ENCODE measurements at regions not wholly inside any gene's neighbourhood (a gene's known extent, or its start where the extent isn't known, plus 50 kb on each side); places are given as distances from the start of the nearest gene placed in this dataset.

DNA sequence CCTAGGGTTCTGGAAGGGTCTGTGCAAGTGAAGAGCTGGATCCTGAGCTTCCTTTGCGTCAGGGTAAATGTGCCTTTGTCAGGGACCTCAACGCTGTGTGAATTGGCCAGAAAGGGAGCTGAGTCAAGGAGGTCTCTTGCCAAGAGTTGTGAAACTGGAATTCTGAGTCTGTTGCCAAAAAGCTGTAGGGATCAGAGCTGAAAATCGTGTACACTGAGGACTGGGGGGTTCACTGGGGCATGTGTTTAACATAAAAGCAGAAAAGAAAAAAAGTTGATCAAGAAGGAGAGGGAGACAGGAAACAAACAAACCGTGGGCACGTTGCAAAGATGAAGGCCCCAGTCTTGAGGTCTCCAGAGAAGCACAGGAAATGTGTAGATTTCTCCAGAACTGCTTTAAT is 1081.5 kb downstream of the VRK1 start:
- H3K27me3 ChIP-seq (ENCODE audit: control insufficient read depth, insufficient read depth, low read length), result no peaks in the 10 kb centered on the region
- WGBS (ENCODE audit: insufficient coverage), result 52% methylated on average over 5 of the region's 5 CpGs
- H3K27ac ChIP-seq (ENCODE audit: low read depth, low read length), result no peak overlapping the region
- no peaks in the 10 kb centered on the region for H3K9me3 ChIP-seq (ENCODE audit: control insufficient read depth, insufficient read depth, low read length)
- H3K4me1 ChIP-seq (ENCODE audit: control insufficient read depth, insufficient read depth, low read length), result no peaks in the 10 kb centered on the region
- H3K36me3 ChIP-seq (ENCODE audit: control insufficient read depth, insufficient read depth, low read length), result no peaks in the 10 kb centered on the region
- DNase-seq (ENCODE audit: low read depth in 4 of 6, low spot score in 6 of 6), result peak in 1 of 6 donors; percentile 58
- H3K4me3 ChIP-seq (ENCODE audit: low read depth, low read length), result no peak overlapping the region

DNA sequence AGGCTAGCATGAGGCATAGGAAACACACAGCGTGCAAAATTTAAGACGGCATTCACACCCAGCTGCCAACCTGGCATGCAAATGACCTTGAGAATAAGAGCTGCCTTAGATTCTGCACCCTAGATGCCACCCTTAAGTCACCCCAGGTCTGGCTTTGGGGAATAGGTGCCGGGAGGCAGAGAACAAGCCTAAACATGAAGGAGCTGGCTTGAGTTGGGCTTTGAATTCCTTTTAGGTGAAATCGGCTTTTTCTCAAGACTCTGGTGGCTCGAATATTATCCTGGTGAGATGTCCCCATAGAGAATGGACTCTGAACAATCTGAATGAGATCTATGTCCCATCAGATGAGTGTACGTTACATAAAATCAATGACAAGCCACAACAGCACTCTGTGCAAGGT is 1090.5 kb downstream of the VRK1 start:
- DNase-seq (ENCODE audit: low read depth in 4 of 6, low spot score in 6 of 6), result no peak
- WGBS (ENCODE audit: insufficient coverage), result 98% methylated on average over 5 of the region's 6 CpGs
- no peaks in the 10 kb centered on the region for H3K27me3 ChIP-seq (ENCODE audit: control insufficient read depth, insufficient read depth, low read length)
- no peaks in the 10 kb centered on the region for H3K36me3 ChIP-seq (ENCODE audit: control insufficient read depth, insufficient read depth, low read length)
- no peaks in the 10 kb centered on the region for H3K4me1 ChIP-seq (ENCODE audit: control insufficient read depth, insufficient read depth, low read length)
- H3K4me3 ChIP-seq (ENCODE audit: low read depth, low read length), result no peak overlapping the region
- no peaks in the 10 kb centered on the region for H3K9me3 ChIP-seq (ENCODE audit: control insufficient read depth, insufficient read depth, low read length)
- no peak overlapping the region for H3K27ac ChIP-seq (ENCODE audit: low read depth, low read length)

DNA sequence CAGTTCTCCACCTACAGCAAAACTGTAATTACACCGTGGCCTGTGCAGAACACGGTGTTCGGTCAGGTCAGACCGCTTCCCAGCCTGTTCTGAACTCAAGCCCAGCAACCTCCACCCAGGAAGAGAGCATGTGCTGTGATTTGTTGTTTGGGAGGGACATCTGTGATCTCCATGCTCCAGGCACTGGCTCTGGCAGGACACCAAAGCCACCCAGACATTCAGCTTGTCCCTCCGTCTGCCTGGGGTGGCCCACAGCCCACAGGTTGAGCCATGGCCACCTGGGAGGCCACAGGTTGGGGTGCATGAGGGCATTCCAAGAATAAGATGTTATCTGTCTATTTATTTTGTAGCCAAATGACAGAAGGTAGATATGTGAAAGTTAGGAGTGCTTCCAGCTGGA is 1091.1 kb downstream of the VRK1 start:
- Histone ChIP-seq H3K27me3 (ENCODE audit: control insufficient read depth, insufficient read depth, low read length) (no peaks in the 10 kb centered on the region), H3K4me1 (ENCODE audit: control insufficient read depth, insufficient read depth, low read length) (no peaks in the 10 kb centered on the region), H3K4me3 (ENCODE audit: low read depth, low read length) (no peak overlapping the region), H3K36me3 (ENCODE audit: control insufficient read depth, insufficient read depth, low read length) (no peaks in the 10 kb centered on the region), H3K9me3 (ENCODE audit: control insufficient read depth, insufficient read depth, low read length) (no peaks in the 10 kb centered on the region), H3K27ac (ENCODE audit: low read depth, low read length) (no peak overlapping the region)
- no peak for DNase-seq (ENCODE audit: low read depth in 4 of 6, low spot score in 6 of 6)
- WGBS (ENCODE audit: insufficient coverage), result 100% methylated on average over 1 of the region's 5 CpGs

DNA sequence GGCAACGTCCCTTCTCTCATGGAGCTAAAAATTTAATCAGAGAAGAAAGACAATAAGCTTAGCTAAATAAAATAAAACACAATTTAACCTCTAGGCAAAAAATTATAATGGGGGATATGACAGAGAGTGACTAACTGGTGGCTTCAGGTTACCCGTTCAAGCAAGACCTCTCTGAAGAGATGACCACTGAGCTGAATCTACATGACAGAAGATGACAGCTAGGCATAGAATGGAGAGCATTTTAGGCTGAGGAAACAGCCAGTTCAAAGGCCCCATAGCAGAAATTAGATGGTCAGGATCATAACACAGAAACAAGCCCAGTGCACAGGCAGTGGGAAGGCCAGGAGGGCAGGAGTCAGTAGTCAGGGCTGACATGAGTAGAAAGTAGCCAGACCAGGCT is 1094.3 kb downstream of the VRK1 start:
- H3K27ac ChIP-seq (ENCODE audit: low read depth, low read length), result no peak overlapping the region
- 70% methylated on average over 1 of the region's 2 CpGs for WGBS (ENCODE audit: insufficient coverage)
- H3K36me3 ChIP-seq (ENCODE audit: control insufficient read depth, insufficient read depth, low read length), result no peaks in the 10 kb centered on the region
- H3K4me3 ChIP-seq (ENCODE audit: low read depth, low read length), result no peak overlapping the region
- no peaks in the 10 kb centered on the region for H3K27me3 ChIP-seq (ENCODE audit: control insufficient read depth, insufficient read depth, low read length)
- no peaks in the 10 kb centered on the region for H3K4me1 ChIP-seq (ENCODE audit: control insufficient read depth, insufficient read depth, low read length)
- H3K9me3 ChIP-seq (ENCODE audit: control insufficient read depth, insufficient read depth, low read length), result no peaks in the 10 kb centered on the region
- DNase-seq (ENCODE audit: low read depth in 4 of 6, low spot score in 6 of 6), result no peak

DNA sequence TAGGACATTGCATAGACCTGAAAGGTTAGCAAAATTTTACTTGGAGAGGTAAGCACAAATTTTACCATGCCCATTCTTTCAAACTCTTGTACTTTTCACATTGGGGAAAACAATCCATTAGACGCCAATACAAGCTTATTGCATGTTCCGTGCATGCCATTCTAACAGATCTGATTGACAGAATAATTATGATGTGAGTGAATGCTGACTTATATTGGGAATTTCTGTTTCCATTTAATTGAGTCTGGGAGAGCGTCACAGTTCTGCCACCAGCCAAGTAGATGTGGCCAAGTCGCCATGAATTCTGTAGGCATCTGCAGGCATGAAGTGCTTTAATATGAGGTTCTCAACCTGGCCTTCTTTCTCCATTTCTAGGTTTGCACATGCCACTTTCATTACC is 1097.4 kb downstream of the VRK1 start:
- no peaks in the 10 kb centered on the region for H3K27me3 ChIP-seq (ENCODE audit: control insufficient read depth, insufficient read depth, low read length)
- no peaks in the 10 kb centered on the region for H3K4me1 ChIP-seq (ENCODE audit: control insufficient read depth, insufficient read depth, low read length)
- WGBS (ENCODE audit: insufficient coverage), result 100% methylated on average over 1 of the region's 4 CpGs
- no peak overlapping the region for H3K4me3 ChIP-seq (ENCODE audit: low read depth, low read length)
- H3K27ac ChIP-seq (ENCODE audit: low read depth, low read length), result no peak overlapping the region
- no peak for DNase-seq (ENCODE audit: low read depth in 4 of 6, low spot score in 6 of 6)
- no peaks in the 10 kb centered on the region for H3K36me3 ChIP-seq (ENCODE audit: control insufficient read depth, insufficient read depth, low read length)
- no peaks in the 10 kb centered on the region for H3K9me3 ChIP-seq (ENCODE audit: control insufficient read depth, insufficient read depth, low read length)

DNA sequence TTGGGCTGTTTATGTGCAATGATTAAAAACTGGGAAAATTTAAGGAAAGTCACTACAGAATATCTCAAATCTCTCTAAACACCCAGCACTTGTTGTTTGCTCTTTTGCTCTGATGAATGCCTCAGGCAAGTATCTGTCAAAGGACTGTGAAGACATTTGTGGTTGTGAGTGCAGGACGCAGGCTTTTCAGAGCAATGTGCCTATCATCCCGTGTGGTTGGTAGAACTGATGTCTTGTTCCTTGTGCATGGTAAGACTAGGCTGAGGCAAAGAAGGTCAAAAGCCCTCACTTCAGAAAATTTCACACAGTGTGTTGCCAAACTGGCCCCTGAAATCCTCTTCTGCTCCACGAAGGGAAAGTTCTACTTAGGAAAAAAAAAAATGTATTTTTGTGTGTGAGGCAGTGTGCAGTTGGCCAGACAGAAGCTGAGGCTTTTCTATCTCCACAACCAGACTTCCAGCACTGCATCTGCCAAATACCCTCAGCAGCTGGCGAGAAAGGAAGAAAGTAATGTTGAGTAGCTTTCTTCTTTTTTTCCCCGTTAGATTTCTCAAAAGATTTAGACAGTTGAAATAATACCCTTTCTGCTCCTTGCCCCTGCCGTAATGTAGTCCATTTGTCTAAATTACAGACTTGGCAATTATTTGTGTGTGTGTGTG is 1103.1 kb downstream of the VRK1 start:
- H3K9me3 ChIP-seq (ENCODE audit: control insufficient read depth, insufficient read depth, low read length), result no peaks in the 10 kb centered on the region
- H3K4me3 ChIP-seq (ENCODE audit: low read depth, low read length), result no peak overlapping the region
- WGBS (ENCODE audit: insufficient coverage), result 63% methylated on average over 2 of the region's 6 CpGs
- DNase-seq (ENCODE audit: low read depth in 4 of 6, low spot score in 6 of 6), result no peak
- H3K27ac ChIP-seq (ENCODE audit: low read depth, low read length), result no peak overlapping the region
- no peaks in the 10 kb centered on the region for H3K4me1 ChIP-seq (ENCODE audit: control insufficient read depth, insufficient read depth, low read length)
- no peaks in the 10 kb centered on the region for H3K36me3 ChIP-seq (ENCODE audit: control insufficient read depth, insufficient read depth, low read length)
- H3K27me3 ChIP-seq (ENCODE audit: control insufficient read depth, insufficient read depth, low read length), result no peaks in the 10 kb centered on the region

DNA sequence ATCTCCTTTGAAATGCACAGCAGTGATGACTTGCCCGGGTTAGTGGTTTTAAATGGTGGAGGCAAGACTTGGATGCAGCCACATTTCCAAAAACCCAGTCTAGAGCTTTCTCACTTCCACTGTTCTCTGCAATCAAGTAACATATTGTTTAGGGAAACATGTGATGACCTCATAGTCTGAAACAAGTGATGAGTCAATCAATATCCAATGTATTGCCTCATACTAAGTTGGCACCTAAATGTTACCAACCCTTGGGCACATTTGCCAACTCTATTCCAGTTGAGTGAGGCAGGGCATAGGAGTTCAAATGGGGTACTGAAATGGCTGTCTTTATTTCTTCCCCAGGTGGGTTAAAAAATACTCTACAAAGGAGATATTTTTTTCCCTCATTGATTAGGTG is 1105.4 kb downstream of the VRK1 start:
- Histone ChIP-seq H3K27me3 (ENCODE audit: control insufficient read depth, insufficient read depth, low read length) (no peaks in the 10 kb centered on the region), H3K9me3 (ENCODE audit: control insufficient read depth, insufficient read depth, low read length) (no peaks in the 10 kb centered on the region), H3K4me3 (ENCODE audit: low read depth, low read length) (no peak overlapping the region), H3K36me3 (ENCODE audit: control insufficient read depth, insufficient read depth, low read length) (no peaks in the 10 kb centered on the region), H3K27ac (ENCODE audit: low read depth, low read length) (no peak overlapping the region), H3K4me1 (ENCODE audit: control insufficient read depth, insufficient read depth, low read length) (no peaks in the 10 kb centered on the region)
- no CpG with 5 or more reads among the region's 1 CpG for WGBS (ENCODE audit: insufficient coverage)
- no peak for DNase-seq (ENCODE audit: low read depth in 4 of 6, low spot score in 6 of 6)

DNA sequence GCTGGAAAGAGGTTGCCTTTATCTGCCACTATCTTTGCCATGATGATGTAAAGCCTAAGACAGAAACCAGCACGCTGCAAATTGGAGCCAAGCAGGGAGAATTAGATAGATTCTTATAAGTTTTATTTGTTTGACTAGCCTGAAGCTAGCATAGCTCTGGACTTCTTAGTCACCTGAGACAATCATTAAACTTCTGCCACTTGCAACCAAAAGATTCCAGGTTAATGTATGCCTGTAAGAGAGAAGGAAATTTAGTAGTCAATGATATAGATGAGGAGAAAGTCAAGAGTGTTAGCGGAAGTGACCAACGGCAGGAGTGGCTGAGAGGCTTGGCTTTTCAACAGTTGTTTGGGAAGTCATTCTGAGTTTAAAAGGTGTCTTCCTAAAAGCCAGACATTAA is 1106.6 kb downstream of the VRK1 start:
- Histone ChIP-seq H3K9me3 (ENCODE audit: control insufficient read depth, insufficient read depth, low read length) (peaks cover 4% of the 10 kb centered on the region), H3K36me3 (ENCODE audit: control insufficient read depth, insufficient read depth, low read length) (no peaks in the 10 kb centered on the region), H3K4me1 (ENCODE audit: control insufficient read depth, insufficient read depth, low read length) (no peaks in the 10 kb centered on the region), H3K27ac (ENCODE audit: low read depth, low read length) (no peak overlapping the region), H3K27me3 (ENCODE audit: control insufficient read depth, insufficient read depth, low read length) (no peaks in the 10 kb centered on the region), H3K4me3 (ENCODE audit: low read depth, low read length) (no peak overlapping the region)
- no CpG with 5 or more reads among the region's 3 CpGs for whole genome bisulfite sequencing (ENCODE audit: insufficient coverage)
- no peak for DNase-seq (ENCODE audit: low read depth in 4 of 6, low spot score in 6 of 6)

DNA sequence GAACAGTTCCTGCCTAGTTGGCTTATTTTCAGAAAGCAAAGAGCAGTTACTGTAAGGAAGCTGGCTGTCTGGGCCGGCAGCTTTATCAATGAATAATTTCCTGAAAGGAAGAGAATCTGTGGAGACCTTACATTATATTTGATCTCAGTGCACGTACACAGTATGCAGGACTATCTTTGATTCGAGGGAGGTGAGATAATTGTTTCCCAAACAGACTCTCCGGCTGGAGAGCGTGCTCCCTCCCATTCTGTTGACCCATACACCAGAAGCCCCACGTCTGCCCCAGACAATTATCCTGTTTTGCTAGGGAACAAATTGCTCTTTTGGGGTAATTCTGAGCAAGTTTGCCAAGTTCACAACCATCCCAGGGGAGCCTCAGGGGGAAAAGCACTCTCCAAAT is 1115.0 kb downstream of the VRK1 start:
- Histone ChIP-seq H3K27me3 (ENCODE audit: control insufficient read depth, insufficient read depth, low read length) (no peaks in the 10 kb centered on the region), H3K4me3 (ENCODE audit: low read depth, low read length) (no peak overlapping the region), H3K4me1 (ENCODE audit: control insufficient read depth, insufficient read depth, low read length) (no peaks in the 10 kb centered on the region), H3K27ac (ENCODE audit: low read depth, low read length) (no peak overlapping the region), H3K9me3 (ENCODE audit: control insufficient read depth, insufficient read depth, low read length) (peaks cover 4% of the 10 kb centered on the region), H3K36me3 (ENCODE audit: control insufficient read depth, insufficient read depth, low read length) (no peaks in the 10 kb centered on the region)
- WGBS (ENCODE audit: insufficient coverage), result 43% methylated on average over 1 of the region's 6 CpGs
- DNase-seq (ENCODE audit: low read depth in 4 of 6, low spot score in 6 of 6), result peak in 1 of 6 donors; percentile 52

DNA sequence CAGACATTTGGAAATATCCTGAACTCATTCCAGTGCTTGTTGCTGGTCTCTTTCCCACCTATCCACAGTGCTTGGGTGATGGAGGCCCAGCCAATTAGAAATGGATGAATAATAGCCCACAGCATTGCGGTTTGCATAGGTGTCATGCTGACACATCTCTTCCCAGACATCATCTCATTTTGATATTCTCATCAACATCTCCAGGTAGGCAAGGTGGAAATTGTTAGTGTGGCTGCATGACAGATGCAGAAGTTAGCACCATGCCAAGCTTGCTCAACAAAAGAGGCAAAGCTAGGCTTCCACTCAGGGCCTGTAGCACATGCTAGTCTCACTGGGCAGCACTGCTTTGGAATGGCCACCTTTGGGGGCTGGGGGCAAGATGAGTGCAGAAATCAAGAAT is 1118.9 kb downstream of the VRK1 start:
- Histone ChIP-seq H3K36me3 (ENCODE audit: control insufficient read depth, insufficient read depth, low read length) (no peaks in the 10 kb centered on the region), H3K4me3 (ENCODE audit: low read depth, low read length) (no peak overlapping the region), H3K27ac (ENCODE audit: low read depth, low read length) (no peak overlapping the region), H3K4me1 (ENCODE audit: control insufficient read depth, insufficient read depth, low read length) (no peaks in the 10 kb centered on the region), H3K27me3 (ENCODE audit: control insufficient read depth, insufficient read depth, low read length) (no peaks in the 10 kb centered on the region), H3K9me3 (ENCODE audit: control insufficient read depth, insufficient read depth, low read length) (no peaks in the 10 kb centered on the region)
- no peak for DNase-seq (ENCODE audit: low read depth in 4 of 6, low spot score in 6 of 6)
- no CpG with 5 or more reads among the region's 1 CpG for WGBS (ENCODE audit: insufficient coverage)

All from spinal cord (tissue), 9 donors.